Right atrium auricular region (tissue), 2 donors: ENCODE measurements at regions not wholly inside any gene's neighbourhood (a gene's known extent, or its start where the extent isn't known, plus 50 kb on each side); places are given as distances from the start of the nearest gene placed in this dataset.
"Not testable (repeated sequence)": the region's sequence is repeated elsewhere in the genome, so short reads cannot be mapped to it uniquely, and the experiment has no call there.

Experiments
- DNase-seq: peaks from one replicate; pipeline ENCODE4 v3.0.0-alpha.2; 2019; ENCODE audit warnings: low spot score
- H3K27ac ChIP-seq, 2 donors: fragments of 200-600 bp; sonication (generic); 1 replicate in 1 of 2; 2 replicates in 1 of 2; pipeline ENCODE4 v1.5.1; 2016 to 2019
- H3K27me3 ChIP-seq, 2 donors: fragments of 200-600 bp; sonication (generic); one replicate each; pipeline versions ENCODE4 v1.5.1 to v1.6.0; 2017 to 2019
- H3K36me3 ChIP-seq: fragments of 200-600 bp; sonication (generic); one replicate; pipeline ENCODE4 v1.5.1; 2016
- H3K4me1 ChIP-seq, 2 donors: fragments of 200-600 bp; sonication (generic); one replicate each; pipeline versions ENCODE4 v1.5.1 to v1.6.0; 2017 to 2019
- H3K4me3 ChIP-seq, 2 donors: fragments of 200-600 bp; sonication (generic); 1 replicate in 1 of 2; 2 replicates in 1 of 2; pipeline ENCODE4 v1.5.1; 2017 to 2019; ENCODE audit warnings: mild to moderate bottlenecking in 1 of 2, moderate library complexity in 1 of 2
- H3K9me3 ChIP-seq, 2 donors: fragments of 200-600 bp; sonication (generic); one replicate each; pipeline ENCODE4 v1.5.1; 2019
- TF ChIP-seq, protein P1 (sequence below), 2 donors: fragments of 200-600 bp; sonication (generic); IDR thresholded peaks; one replicate each; pipeline ENCODE4 v1.5.1; 2019; ENCODE audit warnings: antibody characterized with exemption in 2 of 2

DNA sequence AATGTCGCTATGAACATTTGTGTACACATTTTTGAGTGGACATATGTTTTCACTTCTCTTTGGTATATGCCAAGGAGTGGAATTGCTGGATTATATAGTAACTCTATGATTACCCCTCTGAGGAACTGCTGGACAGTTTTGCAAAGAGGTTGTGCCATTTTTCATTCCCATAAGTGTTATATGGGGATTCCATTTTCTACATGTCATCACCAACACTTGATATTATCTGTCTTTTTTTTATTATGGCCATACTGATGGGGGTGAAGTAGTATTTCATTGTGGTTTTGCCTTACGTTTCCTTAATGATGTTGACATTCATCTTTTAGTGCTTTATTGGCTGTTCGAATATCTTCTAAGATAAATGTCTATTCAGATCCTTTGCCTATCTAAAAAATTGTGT is 171.8 kb upstream of the LAMA2 start:
- TF ChIP-seq, protein P1, sequence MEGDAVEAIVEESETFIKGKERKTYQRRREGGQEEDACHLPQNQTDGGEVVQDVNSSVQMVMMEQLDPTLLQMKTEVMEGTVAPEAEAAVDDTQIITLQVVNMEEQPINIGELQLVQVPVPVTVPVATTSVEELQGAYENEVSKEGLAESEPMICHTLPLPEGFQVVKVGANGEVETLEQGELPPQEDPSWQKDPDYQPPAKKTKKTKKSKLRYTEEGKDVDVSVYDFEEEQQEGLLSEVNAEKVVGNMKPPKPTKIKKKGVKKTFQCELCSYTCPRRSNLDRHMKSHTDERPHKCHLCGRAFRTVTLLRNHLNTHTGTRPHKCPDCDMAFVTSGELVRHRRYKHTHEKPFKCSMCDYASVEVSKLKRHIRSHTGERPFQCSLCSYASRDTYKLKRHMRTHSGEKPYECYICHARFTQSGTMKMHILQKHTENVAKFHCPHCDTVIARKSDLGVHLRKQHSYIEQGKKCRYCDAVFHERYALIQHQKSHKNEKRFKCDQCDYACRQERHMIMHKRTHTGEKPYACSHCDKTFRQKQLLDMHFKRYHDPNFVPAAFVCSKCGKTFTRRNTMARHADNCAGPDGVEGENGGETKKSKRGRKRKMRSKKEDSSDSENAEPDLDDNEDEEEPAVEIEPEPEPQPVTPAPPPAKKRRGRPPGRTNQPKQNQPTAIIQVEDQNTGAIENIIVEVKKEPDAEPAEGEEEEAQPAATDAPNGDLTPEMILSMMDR (IDR thresholded peaks at IDR 0.05): no peak
- peaks cover 0 to 5% of the 10 kb centered on the region in 2 donors for H3K4me1 ChIP-seq
- no peaks in the 10 kb centered on the region for H3K27me3 ChIP-seq
- H3K27ac ChIP-seq: no peak overlapping the region
- no peak for DNase-seq
- no peak overlapping the region for H3K4me3 ChIP-seq
- H3K36me3 ChIP-seq: no peaks in the 10 kb centered on the region
- H3K9me3 ChIP-seq: no peaks in the 10 kb centered on the region

DNA sequence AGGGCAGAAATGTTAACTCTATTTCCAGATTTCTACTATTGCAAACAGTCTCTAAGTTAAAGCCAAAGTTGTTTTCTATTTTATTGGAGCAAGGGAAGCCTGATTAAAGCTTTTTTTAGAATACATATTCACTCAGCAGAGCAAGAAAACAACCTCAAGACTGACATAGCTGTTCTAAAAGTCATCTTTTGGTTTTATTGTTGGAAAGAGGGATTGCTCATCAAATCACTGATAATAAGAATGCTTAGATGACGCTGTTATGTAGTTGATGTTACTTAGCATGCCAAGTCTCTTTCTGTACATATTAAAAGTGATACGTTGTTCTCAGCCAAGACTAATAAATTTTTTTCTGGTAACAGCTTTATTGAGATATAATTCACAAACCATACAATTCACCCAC is 172.6 kb upstream of the LAMA2 start:
- TF ChIP-seq, protein P1 (IDR thresholded peaks at IDR 0.05): no peak
- no peaks in the 10 kb centered on the region for H3K36me3 ChIP-seq
- H3K4me1 ChIP-seq: peaks cover 0 to 5% of the 10 kb centered on the region in 2 donors
- H3K27me3 ChIP-seq: no peaks in the 10 kb centered on the region
- H3K9me3 ChIP-seq: no peaks in the 10 kb centered on the region
- no peak overlapping the region for H3K4me3 ChIP-seq
- no peak for DNase-seq
- H3K27ac ChIP-seq: no peak overlapping the region

DNA sequence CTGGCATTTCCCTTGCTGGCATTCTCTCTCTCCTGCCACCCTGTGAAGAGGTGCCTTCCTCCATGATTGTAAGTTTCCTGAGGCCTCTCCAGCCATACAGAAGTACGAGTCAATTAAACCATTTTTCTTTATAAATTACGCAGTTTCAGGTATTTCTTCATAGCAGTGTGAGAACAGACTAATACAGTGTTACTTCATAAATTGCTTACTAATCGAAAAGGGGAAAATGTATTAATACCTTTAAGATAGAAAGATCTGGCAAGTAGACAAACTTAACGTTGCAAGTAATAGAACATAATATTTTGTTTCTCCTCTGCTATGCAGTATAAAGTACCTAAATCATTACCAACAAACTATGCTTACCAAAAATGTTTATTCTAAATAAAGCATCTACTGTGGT is 178.3 kb upstream of the LAMA2 start:
- Histone ChIP-seq H3K4me1 (no peaks in the 10 kb centered on the region), H3K27me3 (no peaks in the 10 kb centered on the region), H3K4me3 (no peak overlapping the region), H3K27ac (no peak overlapping the region), H3K36me3 (no peaks in the 10 kb centered on the region), H3K9me3 (no peaks in the 10 kb centered on the region)
- TF ChIP-seq, protein P1 (IDR thresholded peaks at IDR 0.05): no peak
- no peak for DNase-seq

DNA sequence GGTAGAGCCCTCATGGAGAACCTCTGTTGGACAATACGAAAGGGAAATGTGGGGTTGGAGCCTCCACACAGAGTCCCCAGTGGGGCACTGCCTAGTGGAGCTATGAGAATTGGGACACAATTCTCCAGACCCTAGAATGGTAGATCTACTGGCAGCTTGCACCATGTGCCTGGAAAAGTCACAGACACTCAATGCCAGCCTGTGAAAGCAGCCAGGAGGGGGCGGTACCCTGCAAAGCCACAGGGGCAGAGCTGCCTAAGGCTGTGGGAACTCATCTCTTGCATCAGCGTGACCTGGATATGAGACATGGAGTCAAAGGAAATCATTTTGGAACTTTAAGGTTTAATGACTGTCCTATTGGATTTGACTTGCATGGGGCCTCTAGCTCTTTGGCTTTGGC is 179.1 kb upstream of the LAMA2 start:
- H3K27ac ChIP-seq, H3K4me1 ChIP-seq, H3K9me3 ChIP-seq, H3K36me3 ChIP-seq, DNase-seq, H3K27me3 ChIP-seq, H3K4me3 ChIP-seq: not testable (repeated sequence)

DNA sequence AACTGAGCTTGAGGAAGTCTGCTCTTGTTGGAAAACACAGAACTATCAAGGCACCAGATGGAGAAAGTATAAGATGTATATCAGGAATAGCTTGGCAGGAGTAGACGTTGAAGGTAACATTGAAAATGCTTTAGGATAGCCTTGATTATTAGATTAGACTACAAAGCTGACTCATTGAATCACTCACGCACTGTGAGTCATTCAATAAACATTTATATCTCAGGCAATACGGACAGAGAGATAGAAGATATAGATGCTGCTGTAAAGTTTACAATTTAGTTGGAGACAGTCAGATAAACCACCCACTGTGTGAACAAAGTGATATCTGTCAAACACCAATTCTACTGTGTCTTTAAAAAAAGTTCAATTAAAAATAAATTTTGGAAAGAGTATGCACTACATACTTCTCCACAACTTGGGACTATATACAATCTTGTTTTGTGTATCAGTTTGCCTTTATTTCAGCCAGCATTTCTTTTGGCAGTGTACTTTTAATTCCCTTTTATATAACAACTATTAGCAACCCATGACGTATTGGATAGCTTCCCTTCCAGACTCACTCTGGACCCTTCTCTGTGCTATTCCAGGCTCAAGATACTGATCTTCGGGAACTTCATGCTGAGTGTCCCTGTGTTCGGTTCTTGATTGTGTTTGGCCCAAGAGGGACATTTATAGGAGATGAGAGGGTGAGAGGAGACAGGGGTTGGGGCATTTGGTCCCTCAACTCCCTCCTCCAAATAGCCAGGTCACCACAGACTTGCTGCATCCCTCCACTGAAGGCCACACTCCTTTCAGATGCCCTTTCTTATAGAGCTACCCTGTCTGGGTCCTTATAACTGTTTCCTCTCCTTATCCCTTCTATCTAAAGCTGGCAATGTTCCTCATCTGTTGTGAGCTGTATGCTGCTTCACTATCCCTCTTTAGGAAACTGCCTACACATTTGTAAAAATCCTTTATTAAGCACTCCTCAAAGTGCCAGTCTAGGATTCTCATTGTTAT is 176.6 kb upstream of the PTPRK start:
- DNase-seq: no peak
- no peaks in the 10 kb centered on the region for H3K4me1 ChIP-seq
- no peaks in the 10 kb centered on the region for H3K27me3 ChIP-seq
- TF ChIP-seq, protein P1 (IDR thresholded peaks at IDR 0.05): no peak
- no peak overlapping the region for H3K4me3 ChIP-seq
- no peaks in the 10 kb centered on the region for H3K36me3 ChIP-seq
- H3K27ac ChIP-seq: no peak overlapping the region
- H3K9me3 ChIP-seq: no peaks in the 10 kb centered on the region

DNA sequence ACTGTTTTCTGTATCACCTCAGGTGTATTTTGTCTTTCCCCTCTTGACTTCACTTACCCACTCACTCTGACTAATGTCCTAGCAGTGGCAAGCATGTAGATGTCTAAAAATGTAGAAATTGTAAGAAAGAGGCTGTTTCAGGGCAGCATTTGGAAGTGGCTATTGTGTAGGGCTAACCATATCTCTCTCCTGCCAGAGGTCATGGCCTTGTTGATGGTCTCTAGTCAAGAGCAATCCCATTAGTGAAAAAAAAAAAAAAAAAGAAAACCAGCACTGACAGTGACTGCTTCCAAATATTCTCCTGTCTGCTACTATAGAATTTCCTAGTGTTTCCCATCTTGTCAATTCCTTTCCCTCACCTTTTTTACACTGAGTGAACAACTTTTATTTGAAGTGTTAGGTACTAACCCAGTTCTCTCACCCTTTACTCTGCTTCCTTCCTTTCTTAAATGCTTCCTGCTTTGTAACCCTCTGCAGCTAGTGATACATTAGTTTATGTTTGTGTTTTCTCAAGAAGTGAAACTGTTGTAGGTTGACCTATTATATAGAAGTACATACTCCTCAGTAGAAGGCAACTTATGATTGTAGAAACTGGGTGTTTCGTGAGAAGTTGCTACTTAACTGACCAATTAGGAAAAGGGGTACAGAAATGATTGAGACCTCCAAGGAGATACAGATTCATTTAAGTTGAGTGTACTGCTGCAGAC is 174.1 kb upstream of the PTPRK start:
- Histone ChIP-seq H3K27ac (no peak overlapping the region), H3K9me3 (no peaks in the 10 kb centered on the region), H3K36me3 (no peaks in the 10 kb centered on the region), H3K4me1 (no peaks in the 10 kb centered on the region), H3K4me3 (no peak overlapping the region), H3K27me3 (no peaks in the 10 kb centered on the region)
- no peak for DNase-seq
- TF ChIP-seq, protein P1 (IDR thresholded peaks at IDR 0.05): no peak
